Spleen (tissue), 11 donors: ENCODE measurements at regions not wholly inside any gene's neighbourhood (a gene's known extent, or its start where the extent isn't known, plus 50 kb on each side); places are given as distances from the start of the nearest gene placed in this dataset.

Experiments used
- DNase-seq: peaks from one replicate; pipeline ENCODE4 v3.0.0-alpha.2; 2020
- H3K27ac ChIP-seq, 8 donors: fragments of 200-600 bp; sonication (generic) in 7 of 8; 1 replicate in 4 of 8; 2 replicates in 4 of 8; pipeline versions ENCODE4 v1.5.0 to v1.8.0; 2016 to 2021; ENCODE audit warnings: inconsistent platforms in 4 of 8, mild to moderate bottlenecking in 4 of 8, moderate library complexity in 1 of 8
- H3K27me3 ChIP-seq, 7 donors: fragments of 200-600 bp; sonication (generic) in 6 of 7; replicated peaks in 1 of 7; 1 replicate in 4 of 7; 2 replicates in 3 of 7; pipeline versions ENCODE4 v1.5.0 to v1.8.0; 2016 to 2021; ENCODE audit warnings: inconsistent platforms in 3 of 7, mild to moderate bottlenecking in 1 of 7
- H3K36me3 ChIP-seq, 6 donors: fragments of 200-600 bp; sonication (generic) in 5 of 6; 1 replicate in 4 of 6; 2 replicates in 2 of 6; pipeline versions ENCODE4 v1.5.0 to v1.8.0; 2016 to 2021; ENCODE audit warnings: inconsistent platforms in 2 of 6
- H3K4me1 ChIP-seq, 6 donors: fragments of 200-600 bp; sonication (generic) in 5 of 6; 1 replicate in 3 of 6; 2 replicates in 3 of 6; pipeline versions ENCODE4 v1.5.0 to v1.8.0; 2016 to 2021; ENCODE audit warnings: inconsistent platforms in 3 of 6
- H3K4me3 ChIP-seq, 8 donors: fragments of 200-600 bp; sonication (generic) in 7 of 8; 1 replicate in 4 of 8; 2 replicates in 4 of 8; pipeline versions ENCODE4 v1.5.0 to v1.8.0; 2016 to 2021; ENCODE audit warnings: inconsistent platforms in 4 of 8, mild to moderate bottlenecking in 4 of 8, moderate library complexity in 2 of 8
- H3K9me3 ChIP-seq, 8 donors: fragments of 200-600 bp; sonication (generic) in 7 of 8; 1 replicate in 4 of 8; 2 replicates in 4 of 8; pipeline versions ENCODE4 v1.5.0 to v1.8.0; 2016 to 2021; ENCODE audit warnings: inconsistent platforms in 4 of 8
- POLR2A ChIP-seq, 3 donors: fragments of 450-650 bp; IDR thresholded peaks; one replicate each; pipeline ENCODE4 v1.5.1; 2017; ENCODE audit warnings: antibody characterized with exemption in 3 of 3, mild to moderate bottlenecking in 1 of 3
- POLR2AphosphoS5 ChIP-seq, 3 donors: sonication (generic); formaldehyde crosslinking; IDR thresholded peaks; one replicate each; pipeline ENCODE4 v1.5.1; 2017; ENCODE audit warnings: antibody characterized with exemption in 3 of 3
- WGBS, 5 donors: extraction: QIAGEN DNeasy Blood & Tissue Kit in 3 of 5; methylation state at CpG; one replicate each; pipeline versions ENCODE4 v1.1.5 to v1.1.7; 2013 to 2018; 5-methylcytosine and 5-hydroxymethylcytosine counted together
- intact Hi-C: fragments of 100-400 bp; cut with DNase I; formaldehyde crosslinking; loops from one replicate; pipeline ENCODE4 v1.15.0; 2023; ENCODE audit warnings: low total_unique reads
- TF ChIP-seq, protein P1 (sequence below), 11 experiments: fragments of 200-600 bp in 7 of 11; fragments of 450-650 bp in 4 of 11; sonication (generic) in 4 of 11; IDR thresholded peaks in 8 of 11; conservative IDR thresholded peaks in 3 of 11; 1 replicate in 7 of 11; 2 replicates in 4 of 11; pipeline versions ENCODE4 v1.4.0 to v1.8.0; 2016 to 2021; ENCODE audit warnings: antibody characterized with exemption in 11 of 11, inconsistent platforms in 4 of 11, mild to moderate bottlenecking in 1 of 11
- donor health status: healthy with polysubstance abuse.
- donor health status: DM: no; HTN: no; CAD: no; lungs with moderate emphysema.
- donor health status: DM: no; HTN: no; CAD: no.
- donor health status: Bipolar disorder and iron deficiency.
- donor health status: healthy.
- donor health status: DM: no; HTN: no; CAD: no.
- donor health status: DM: yes; HTN: yes; CAD: no.

DNA sequence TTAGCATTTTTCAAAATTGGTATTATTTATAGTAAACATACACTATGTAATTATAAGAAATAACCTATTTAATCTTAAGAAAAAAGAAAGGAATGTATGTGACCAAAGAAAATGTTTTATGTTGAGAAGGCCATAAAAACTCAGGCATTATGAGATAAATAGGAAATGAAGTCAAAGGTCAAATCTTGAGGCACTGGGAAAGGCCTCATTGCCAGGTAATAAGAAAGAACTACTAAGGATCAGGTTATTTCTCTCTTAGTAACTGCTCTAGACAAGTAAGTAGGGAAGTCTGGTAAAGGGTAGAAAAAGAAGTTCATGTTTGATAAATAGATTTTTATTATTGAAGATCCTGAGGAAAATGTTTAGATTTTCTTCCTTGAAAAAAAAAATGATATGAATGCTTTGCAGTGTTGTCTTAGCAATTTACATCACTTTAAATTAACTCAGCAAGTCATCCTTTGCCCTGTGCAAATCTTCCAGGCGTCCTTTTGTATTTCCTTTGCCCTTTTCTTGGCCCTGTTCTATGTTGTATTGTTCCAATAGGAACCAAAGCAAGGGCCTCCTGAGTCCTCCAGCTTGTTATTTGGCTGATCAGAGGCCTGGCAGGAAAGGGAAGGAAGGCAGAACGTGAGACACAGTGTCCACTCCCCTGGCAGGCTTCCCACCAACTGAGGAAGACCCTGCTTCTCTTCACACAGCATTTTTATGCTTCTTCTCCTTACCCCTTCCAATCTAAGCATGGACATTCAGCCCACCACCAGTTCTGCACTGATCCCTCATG lies 260.4 kb upstream of the MIR17HG start:
- Histone ChIP-seq H3K27ac (no peak overlapping the region), H3K27me3 (no peaks in the 10 kb centered on the region), H3K9me3 (no peaks in the 10 kb centered on the region), H3K4me3 (no peak overlapping the region), H3K4me1 (no peaks in the 10 kb centered on the region), H3K36me3 (no peaks in the 10 kb centered on the region)
- TF ChIP-seq POLR2A (IDR thresholded peaks at IDR 0.05) (no peak), POLR2AphosphoS5 (IDR thresholded peaks at IDR 0.05) (no peak)
- TF ChIP-seq, protein P1, sequence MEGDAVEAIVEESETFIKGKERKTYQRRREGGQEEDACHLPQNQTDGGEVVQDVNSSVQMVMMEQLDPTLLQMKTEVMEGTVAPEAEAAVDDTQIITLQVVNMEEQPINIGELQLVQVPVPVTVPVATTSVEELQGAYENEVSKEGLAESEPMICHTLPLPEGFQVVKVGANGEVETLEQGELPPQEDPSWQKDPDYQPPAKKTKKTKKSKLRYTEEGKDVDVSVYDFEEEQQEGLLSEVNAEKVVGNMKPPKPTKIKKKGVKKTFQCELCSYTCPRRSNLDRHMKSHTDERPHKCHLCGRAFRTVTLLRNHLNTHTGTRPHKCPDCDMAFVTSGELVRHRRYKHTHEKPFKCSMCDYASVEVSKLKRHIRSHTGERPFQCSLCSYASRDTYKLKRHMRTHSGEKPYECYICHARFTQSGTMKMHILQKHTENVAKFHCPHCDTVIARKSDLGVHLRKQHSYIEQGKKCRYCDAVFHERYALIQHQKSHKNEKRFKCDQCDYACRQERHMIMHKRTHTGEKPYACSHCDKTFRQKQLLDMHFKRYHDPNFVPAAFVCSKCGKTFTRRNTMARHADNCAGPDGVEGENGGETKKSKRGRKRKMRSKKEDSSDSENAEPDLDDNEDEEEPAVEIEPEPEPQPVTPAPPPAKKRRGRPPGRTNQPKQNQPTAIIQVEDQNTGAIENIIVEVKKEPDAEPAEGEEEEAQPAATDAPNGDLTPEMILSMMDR (IDR thresholded peaks at IDR 0.05 in 8 of 11, conservative IDR thresholded peaks at IDR 0.05 in 3 of 11) = no peak
- WGBS, 5 donors = 24 to 47% (median 34%) methylated on average over 2 of the region's 2 CpGs
- intact Hi-C loops = no loop called here
- DNase-seq = no peak

DNA sequence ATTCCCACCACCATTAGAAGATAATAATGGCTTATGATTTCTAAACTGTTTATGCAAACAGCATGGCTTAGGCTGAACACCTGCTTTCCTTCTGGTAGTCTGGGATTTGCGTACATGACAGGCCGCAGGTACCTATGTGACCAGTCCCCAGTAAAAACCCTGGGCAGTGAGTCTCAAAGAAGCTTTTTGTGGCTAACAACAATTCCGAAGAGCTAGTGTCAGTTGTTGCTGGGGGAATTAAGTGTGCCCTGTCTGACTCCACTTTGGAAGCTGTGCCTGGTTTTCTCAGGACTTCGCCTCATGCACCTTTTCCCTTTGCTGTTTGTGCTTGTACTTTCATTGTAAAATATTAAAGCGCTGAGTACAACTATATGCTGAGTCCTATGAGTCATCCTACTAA lies 250.2 kb upstream of the MIR17HG start:
- no peak for DNase-seq
- H3K4me1 ChIP-seq = no peaks in the 10 kb centered on the region
- intact Hi-C loops = no loop called here
- TF ChIP-seq, protein P1 (IDR thresholded peaks at IDR 0.05 in 8 of 11, conservative IDR thresholded peaks at IDR 0.05 in 3 of 11) = no peak
- TF ChIP-seq POLR2A (IDR thresholded peaks at IDR 0.05) (no peak), POLR2AphosphoS5 (IDR thresholded peaks at IDR 0.05) (no peak)
- H3K36me3 ChIP-seq = no peaks in the 10 kb centered on the region
- no peaks in the 10 kb centered on the region for H3K9me3 ChIP-seq
- 84 to 92% (median 88%) methylated on average over 5 of the region's 5 CpGs for WGBS, 5 donors
- no peak overlapping the region for H3K27ac ChIP-seq
- no peaks in the 10 kb centered on the region for H3K27me3 ChIP-seq
- no peak overlapping the region for H3K4me3 ChIP-seq

DNA sequence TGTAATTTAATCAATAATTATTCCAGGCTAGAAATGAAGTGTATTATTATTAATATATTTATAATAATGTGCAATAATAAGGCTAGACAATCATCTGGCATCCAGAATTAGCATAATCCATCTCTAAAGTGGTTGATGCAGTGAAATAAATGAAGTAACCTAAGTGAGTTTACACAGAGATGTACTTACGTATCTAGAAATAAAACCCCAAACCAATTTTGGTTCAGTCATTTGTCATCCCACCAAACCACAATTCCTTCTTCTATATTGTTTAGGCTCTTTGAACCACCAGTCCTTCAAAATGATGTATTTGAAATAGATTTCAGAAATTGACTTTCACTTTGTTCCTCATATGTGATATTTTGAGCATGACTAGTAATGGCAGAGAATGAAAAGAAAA lies 247.6 kb upstream of the MIR17HG start:
- intact Hi-C loops = no loop called here

DNA sequence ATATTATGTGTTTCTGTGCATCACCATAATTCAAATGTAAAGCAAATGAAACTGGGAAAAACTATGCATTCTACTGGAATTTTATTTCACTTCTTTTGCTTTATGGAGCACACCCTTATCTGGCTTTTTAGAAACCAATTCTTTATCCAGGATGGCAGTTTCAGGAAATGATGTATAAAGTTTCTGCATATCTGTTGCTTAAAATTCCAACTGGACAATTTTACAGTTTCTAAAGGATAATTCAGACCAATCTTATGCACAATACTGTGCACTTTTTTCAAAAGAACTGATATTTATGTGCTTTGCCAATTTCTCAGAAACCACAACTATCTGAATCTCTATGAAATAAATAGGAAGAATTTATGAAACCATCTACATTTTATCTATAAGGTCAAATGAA lies 246.5 kb upstream of the MIR17HG start:
- Histone ChIP-seq H3K4me3 (no peak overlapping the region), H3K27ac (no peak overlapping the region), H3K36me3 (no peaks in the 10 kb centered on the region), H3K27me3 (no peaks in the 10 kb centered on the region), H3K4me1 (no peaks in the 10 kb centered on the region), H3K9me3 (no peaks in the 10 kb centered on the region)
- no peak for DNase-seq
- no peak for TF ChIP-seq POLR2A (IDR thresholded peaks at IDR 0.05)
- TF ChIP-seq POLR2AphosphoS5 (IDR thresholded peaks at IDR 0.05) = no peak
- TF ChIP-seq, protein P1 (IDR thresholded peaks at IDR 0.05 in 8 of 11, conservative IDR thresholded peaks at IDR 0.05 in 3 of 11) = no peak
- intact Hi-C loops = no loop called here

More for the DNA sequence above, 247.6 kb upstream of the MIR17HG start:
- no peak for TF ChIP-seq POLR2A (IDR thresholded peaks at IDR 0.05)
- TF ChIP-seq, protein P1 (IDR thresholded peaks at IDR 0.05 in 8 of 11, conservative IDR thresholded peaks at IDR 0.05 in 3 of 11) = no peak
- no peak for TF ChIP-seq POLR2AphosphoS5 (IDR thresholded peaks at IDR 0.05)
- Histone ChIP-seq H3K27me3 (no peaks in the 10 kb centered on the region), H3K36me3 (no peaks in the 10 kb centered on the region), H3K4me3 (no peak overlapping the region), H3K27ac (no peak overlapping the region), H3K4me1 (no peaks in the 10 kb centered on the region), H3K9me3 (no peaks in the 10 kb centered on the region)
- DNase-seq = no peak
- 70 to 81% (median 74%) methylated on average over 1 of the region's 1 CpG for WGBS, 5 donors
